ENCODE measurements at regions not wholly inside any gene's neighbourhood (a gene's known extent, or its start where the extent isn't known, plus 50 kb on each side); places are given as distances from the start of the nearest gene placed in this dataset.

GRCh38 chr3:71838406-71838805, 53.5 kb upstream of the PROK2 start:
- no peak overlapping the region for H3K4me3 ChIP-seq (ENCODE audit: low read depth, low read length)
- no peak for DNase-seq (ENCODE audit: low read depth)
- TF ChIP-seq CTCF (IDR thresholded peaks at IDR 0.05; ENCODE audit: insufficient read depth, low read depth, low read length, missing control alignments): no peak

All from GM12865 (cell line).